Erythroblast (primary cell): ENCODE measurements at regions not wholly inside any gene's neighbourhood (a gene's known extent, or its start where the extent isn't known, plus 50 kb on each side); places are given as distances from the start of the nearest gene placed in this dataset.
"Not testable (repeated sequence)": the region's sequence is repeated elsewhere in the genome, so short reads cannot be mapped to it uniquely, and the experiment has no call there.

ENCODE experiments used
- DNase-seq, 2 experiments: peaks; one replicate each; lab custom pipeline; 2025; lab: John Stamatoyannopoulos, UW
- GATA1 ChIP-seq: IDR thresholded peaks from 2 replicates; pipeline ENCODE4 v1.6.1; 2011; ENCODE audit warnings: low read depth, mild to moderate bottlenecking, control low read depth, low read length, moderate library complexity
- POLR2A ChIP-seq: IDR thresholded peaks from 2 replicates; pipeline ENCODE4 v1.6.1; 2011; ENCODE audit warnings: mild to moderate bottlenecking, low read length

GRCh38 chr2:180787330-180787729, 193.1 kb upstream of the UBE2E3 start:
- DNase-seq = no peak
- TF ChIP-seq POLR2A = no peak
- no peak for TF ChIP-seq GATA1

GRCh38 chr2:180781276-180781675, 199.1 kb upstream of the UBE2E3 start:
- DNase-seq = no peak
- TF ChIP-seq GATA1 = no peak

GRCh38 chr2:180778291-180778690, 202.1 kb upstream of the UBE2E3 start:
- DNase-seq = no peak
- TF ChIP-seq POLR2A (no peak), GATA1 (no peak)

- DNase-seq = no peak
Observed at GRCh38 chr2:180776921-180777320, 203.5 kb upstream of the UBE2E3 start.

GRCh38 chr2:180775711-180776110, 204.7 kb upstream of the UBE2E3 start:
- DNase-seq = no peak
- TF ChIP-seq POLR2A = no peak
- TF ChIP-seq GATA1 = no peak

More at GRCh38 chr2:180776921-180777320, 203.5 kb upstream of the UBE2E3 start:
- TF ChIP-seq GATA1 = no peak
- TF ChIP-seq POLR2A = no peak

- not testable (repeated sequence) for DNase-seq
Observed at GRCh38 chr2:180765316-180765715, 215.1 kb upstream of the UBE2E3 start.

- no peak for TF ChIP-seq GATA1
- no peak for TF ChIP-seq POLR2A
- no peak for DNase-seq
Observed at GRCh38 chr2:180763263-180763989, 217.0 kb upstream of the UBE2E3 start.

GRCh38 chr2:180761224-180761623, 219.2 kb upstream of the UBE2E3 start:
- no peak for DNase-seq
- TF ChIP-seq GATA1 (no peak), POLR2A (no peak)

- DNase-seq = no peak
- TF ChIP-seq POLR2A (no peak), GATA1 (no peak)
Observed at GRCh38 chr2:180759631-180760030, 220.8 kb upstream of the UBE2E3 start.

- TF ChIP-seq GATA1 (no peak), POLR2A (no peak)
- no peak for DNase-seq
Observed at GRCh38 chr2:180753809-180754761, 226.3 kb upstream of the UBE2E3 start.

GRCh38 chr2:180751306-180751920, 229.0 kb upstream of the UBE2E3 start:
- DNase-seq = no peak
- TF ChIP-seq POLR2A (no peak), GATA1 (no peak)

GRCh38 chr2:180747728-180748127, 232.7 kb upstream of the UBE2E3 start:
- TF ChIP-seq GATA1 (no peak), POLR2A (no peak)
- DNase-seq = no peak

GRCh38 chr2:180743401-180743800, 237.0 kb upstream of the UBE2E3 start:
- no peak for DNase-seq
- TF ChIP-seq POLR2A = no peak
- TF ChIP-seq GATA1 = no peak

GRCh38 chr2:180742801-180743200, 237.6 kb upstream of the UBE2E3 start:
- no peak for DNase-seq
- TF ChIP-seq GATA1 (no peak), POLR2A (no peak)
